ENCODE measurements at regions not wholly inside any gene's neighbourhood (a gene's known extent, or its start where the extent isn't known, plus 50 kb on each side); places are given as distances from the start of the nearest gene placed in this dataset.

GRCh38 chr10:22087402-22087738 is 83.8 kb upstream of the DNAJC1 start:
- TF ChIP-seq CTCF (IDR thresholded peaks at IDR 0.05; ENCODE audit: insufficient read depth, low read depth, low read length) (no peak), EZH2 (IDR thresholded peaks at IDR 0.05; ENCODE audit: insufficient read depth, low read length) (no peak)

Data from astrocyte (in vitro differentiated cells and primary cell).